D721Med (cell line): ENCODE measurements at regions not wholly inside any gene's neighbourhood (a gene's known extent, or its start where the extent isn't known, plus 50 kb on each side); places are given as distances from the start of the nearest gene placed in this dataset.
"Not testable (repeated sequence)": the region's sequence is repeated elsewhere in the genome, so short reads cannot be mapped to it uniquely, and the experiment has no call there.

Experiments used
- DNase-seq: peaks from one replicate; pipeline ENCODE4 v3.0.0; 2011; ENCODE audit warnings: low spot score; ENCODE audit not compliant: insufficient read length
- FAIRE-seq: peaks from 2 replicates; lab custom pipeline; 2011; peaks lifted over from hg19 to GRCh38; lab: Jason Lieb, UNC
- TF ChIP-seq, protein P1 (sequence below): IDR thresholded peaks from 2 replicates; pipeline ENCODE4 v1.5.1; 2012; ENCODE audit warnings: mild to moderate bottlenecking, control low read depth; ENCODE audit not compliant: insufficient read depth; ENCODE audit errors: missing control alignments

DNA sequence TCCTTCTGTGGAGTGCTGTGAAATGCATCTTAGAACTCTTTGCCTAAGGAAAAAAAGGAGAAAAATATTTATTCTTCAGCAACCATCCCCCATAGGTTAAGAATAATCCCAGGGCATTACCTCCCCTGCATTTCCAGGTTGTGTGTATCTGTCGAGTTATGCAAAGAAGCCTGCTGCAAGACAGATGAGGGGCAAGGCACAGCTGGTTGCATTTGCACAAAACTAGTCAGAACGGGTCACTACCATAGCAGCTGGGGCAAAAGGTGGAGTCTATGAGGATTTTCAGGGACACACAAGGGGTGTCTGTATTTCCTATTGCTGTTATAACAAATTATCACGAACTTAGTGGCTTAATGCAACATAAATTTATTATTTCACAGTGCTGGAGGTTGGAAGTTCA lies 443.4 kb upstream of the C1orf87 start:
- FAIRE-seq, result no peak
- TF ChIP-seq, protein P1, sequence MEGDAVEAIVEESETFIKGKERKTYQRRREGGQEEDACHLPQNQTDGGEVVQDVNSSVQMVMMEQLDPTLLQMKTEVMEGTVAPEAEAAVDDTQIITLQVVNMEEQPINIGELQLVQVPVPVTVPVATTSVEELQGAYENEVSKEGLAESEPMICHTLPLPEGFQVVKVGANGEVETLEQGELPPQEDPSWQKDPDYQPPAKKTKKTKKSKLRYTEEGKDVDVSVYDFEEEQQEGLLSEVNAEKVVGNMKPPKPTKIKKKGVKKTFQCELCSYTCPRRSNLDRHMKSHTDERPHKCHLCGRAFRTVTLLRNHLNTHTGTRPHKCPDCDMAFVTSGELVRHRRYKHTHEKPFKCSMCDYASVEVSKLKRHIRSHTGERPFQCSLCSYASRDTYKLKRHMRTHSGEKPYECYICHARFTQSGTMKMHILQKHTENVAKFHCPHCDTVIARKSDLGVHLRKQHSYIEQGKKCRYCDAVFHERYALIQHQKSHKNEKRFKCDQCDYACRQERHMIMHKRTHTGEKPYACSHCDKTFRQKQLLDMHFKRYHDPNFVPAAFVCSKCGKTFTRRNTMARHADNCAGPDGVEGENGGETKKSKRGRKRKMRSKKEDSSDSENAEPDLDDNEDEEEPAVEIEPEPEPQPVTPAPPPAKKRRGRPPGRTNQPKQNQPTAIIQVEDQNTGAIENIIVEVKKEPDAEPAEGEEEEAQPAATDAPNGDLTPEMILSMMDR, result no peak
- DNase-seq, result no peak

DNA sequence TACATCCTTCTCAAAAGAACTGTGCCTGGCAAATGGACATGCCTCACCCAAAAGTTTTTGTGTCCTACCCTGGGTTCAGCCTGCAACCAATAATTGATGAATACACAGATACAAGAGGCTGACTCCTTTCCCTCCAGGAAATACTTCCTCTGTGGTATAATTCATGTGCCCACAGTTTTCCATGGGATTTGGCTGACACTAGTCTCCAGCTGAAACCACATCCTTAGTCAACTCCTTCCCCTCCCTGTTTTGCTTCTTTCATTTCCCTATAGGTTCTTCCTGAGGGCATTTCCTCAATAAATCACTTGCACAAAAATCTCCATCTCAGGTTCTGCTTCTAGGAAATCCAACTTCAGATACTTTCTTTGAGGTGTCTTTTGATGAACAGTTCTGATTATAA lies 436.6 kb upstream of the C1orf87 start:
- TF ChIP-seq, protein P1, result no peak
- DNase-seq (no peak), FAIRE-seq (no peak)

DNA sequence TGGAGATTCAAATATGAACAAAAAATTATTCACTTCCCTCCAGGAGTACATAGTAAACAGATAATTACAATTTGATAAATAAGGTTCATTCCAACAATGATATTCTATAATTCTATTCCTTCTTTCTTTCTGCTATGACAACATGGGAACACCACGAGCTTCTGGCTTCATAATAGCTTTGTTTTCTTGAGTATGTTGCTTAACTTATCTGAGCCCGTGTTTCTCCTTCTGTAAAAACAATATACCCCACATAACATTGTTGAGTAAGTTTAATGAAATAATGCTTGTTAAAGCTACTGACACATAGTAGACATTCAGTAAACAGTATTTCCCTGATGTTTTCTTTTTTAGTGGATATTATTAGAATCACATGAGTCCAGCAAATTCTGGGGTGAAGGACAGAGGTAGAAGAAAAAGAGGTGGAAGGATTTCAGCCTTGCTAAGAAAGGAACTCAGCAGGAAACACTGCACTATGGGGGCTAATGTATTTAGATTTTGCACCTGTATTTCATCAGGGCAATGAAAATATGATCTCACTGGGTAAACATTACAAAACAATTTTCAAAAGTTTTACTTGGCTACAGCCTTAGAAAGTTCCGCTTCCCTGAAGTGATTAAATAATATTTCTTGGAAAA lies 430.8 kb upstream of the C1orf87 start:
- TF ChIP-seq, protein P1, result no peak
- DNase-seq (no peak), FAIRE-seq (no peak)

DNA sequence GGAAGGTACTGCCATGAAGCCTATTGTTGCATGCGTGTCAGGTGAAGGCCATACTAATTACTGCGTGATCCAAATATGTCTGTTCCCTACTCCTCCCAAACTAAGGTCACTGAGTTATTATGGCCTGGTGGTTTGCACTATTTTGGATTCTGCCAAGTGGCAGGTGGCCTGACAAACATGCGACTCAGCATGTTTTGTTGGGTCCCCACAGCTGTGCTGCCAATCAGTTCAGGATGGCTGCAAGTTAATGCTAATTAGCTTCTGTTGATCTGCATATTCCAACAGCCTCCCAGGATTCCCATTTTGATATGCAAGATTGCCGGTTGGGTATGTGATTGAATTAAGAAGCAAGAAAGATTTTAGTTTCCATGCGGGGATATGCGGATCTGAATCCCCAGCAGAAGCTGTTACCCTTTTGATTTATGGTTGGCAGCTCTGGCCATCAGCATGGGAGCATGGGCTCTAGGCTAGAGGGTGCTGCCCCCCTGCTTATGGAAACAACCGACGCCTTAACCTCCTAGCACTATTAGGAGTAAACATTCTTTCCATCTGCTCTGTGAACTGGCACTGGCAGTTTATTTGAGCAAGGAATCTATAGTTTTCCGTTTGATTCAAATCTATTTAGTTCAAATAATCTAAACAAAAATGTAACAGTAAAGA lies 429.8 kb upstream of the C1orf87 start:
- no peak for DNase-seq
- no peak for FAIRE-seq
- TF ChIP-seq, protein P1, result no peak

DNA sequence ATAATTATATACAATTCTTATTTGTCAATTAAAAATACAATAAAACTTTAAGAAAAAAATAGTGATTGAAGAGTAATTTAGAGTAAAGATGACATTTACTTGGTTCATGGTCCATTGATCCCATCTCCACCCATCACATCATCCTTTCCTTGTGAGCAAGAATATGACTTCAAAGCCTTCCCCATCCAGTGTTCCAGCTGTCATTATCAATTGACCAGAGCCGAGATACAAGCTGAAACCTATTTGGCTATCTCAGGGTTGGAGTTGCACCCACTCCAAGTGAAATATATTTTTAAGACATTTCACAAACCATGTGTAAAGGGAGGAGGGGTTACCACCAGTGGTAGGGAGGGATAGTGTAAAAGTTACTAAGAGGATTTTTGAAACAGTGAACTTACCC lies 428.9 kb upstream of the C1orf87 start:
- TF ChIP-seq, protein P1, result no peak
- FAIRE-seq, result no peak
- no peak for DNase-seq

DNA sequence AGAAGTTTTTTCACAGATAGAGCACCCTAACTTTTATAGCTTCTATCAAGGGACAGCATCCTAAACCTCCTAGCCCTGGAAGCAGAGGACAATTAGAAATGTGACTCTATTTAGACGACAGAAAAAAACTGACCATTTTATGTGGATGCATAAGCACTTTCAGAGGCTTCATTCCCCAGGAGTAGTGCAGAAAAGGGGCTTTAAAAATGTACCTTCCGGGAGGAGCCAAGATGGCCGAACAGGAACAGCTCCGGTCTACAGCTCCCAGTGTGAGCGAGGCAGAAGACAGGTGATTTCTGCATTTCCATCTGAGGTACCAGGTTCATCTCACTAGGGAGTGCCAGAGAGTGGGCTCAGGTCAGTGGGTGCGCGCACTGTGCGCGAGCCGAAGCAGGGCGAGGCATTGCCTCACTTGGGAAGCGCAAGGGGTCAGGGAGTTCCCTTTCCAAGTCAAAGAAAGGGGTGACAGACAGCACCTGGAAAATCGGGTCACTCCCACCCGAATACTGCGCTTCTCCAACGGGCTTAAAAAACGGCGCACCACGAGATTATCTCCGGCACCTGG lies 416.4 kb upstream of the C1orf87 start:
- FAIRE-seq, result not testable (repeated sequence)

DNA sequence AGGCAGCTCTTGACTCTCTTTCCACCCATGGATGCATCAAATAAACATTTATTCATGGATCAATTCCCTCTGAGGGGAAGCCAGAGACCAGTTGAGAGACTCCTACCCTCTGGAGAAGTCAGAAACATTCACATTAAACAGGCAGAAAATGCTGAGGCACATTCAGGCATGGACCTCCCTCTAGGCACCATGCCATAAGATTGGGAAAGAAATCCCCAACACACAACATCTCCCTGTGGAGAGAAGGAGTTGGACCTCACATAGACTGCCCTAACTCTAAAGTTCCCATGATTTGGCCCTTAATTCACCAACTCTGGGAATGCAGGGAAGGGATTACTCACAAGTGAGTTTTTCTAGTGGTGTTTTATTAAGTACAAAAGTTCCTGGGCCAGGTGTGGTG lies 415.3 kb upstream of the C1orf87 start:
- DNase-seq, result no peak
- FAIRE-seq, result no peak
- TF ChIP-seq, protein P1, result no peak

More for the DNA sequence above, 416.4 kb upstream of the C1orf87 start:
- DNase-seq, result not testable (repeated sequence)
